ENCODE measurements at regions not wholly inside any gene's neighbourhood (a gene's known extent, or its start where the extent isn't known, plus 50 kb on each side); places are given as distances from the start of the nearest gene placed in this dataset.

GRCh38 chr10:124346831-124347230 is 71.9 kb downstream of the OAT start:
- CTCF ChIA-PET (ENCODE audit: unreplicated experiment), result no interaction called here
- intact Hi-C loops (cut with micrococcal nuclease; ENCODE audit: unreplicated experiment), result no loop called here

DNA sequence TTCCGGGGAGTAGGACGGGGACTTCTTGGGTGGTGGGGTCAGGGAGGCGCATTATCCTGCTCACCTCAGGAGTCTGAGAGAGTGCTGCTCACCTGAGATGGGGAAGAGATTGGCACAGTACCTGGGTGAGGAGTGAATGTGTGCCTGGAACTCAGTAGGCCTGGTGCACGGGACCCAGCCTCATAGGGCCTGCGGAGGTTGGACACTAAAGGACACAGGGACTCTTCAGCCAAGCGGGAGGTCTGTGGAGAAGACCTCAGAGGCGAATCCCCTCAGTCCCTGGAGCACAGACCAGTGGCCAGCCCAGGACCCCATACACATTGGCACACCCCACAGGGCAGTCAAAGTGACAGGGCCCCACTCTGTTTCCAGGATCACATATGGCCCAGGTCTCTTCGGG is 73.2 kb downstream of the OAT start:
- Histone ChIP-seq H3K27ac (ENCODE audit: low read depth, low read length, poor library complexity, severe bottlenecking) (no peak overlapping the region), H3K79me2 (ENCODE audit: insufficient read depth, low read depth, low read length) (no peaks in the 10 kb centered on the region), H3K4me3 (ENCODE audit: low read depth, low read length, poor library complexity, severe bottlenecking) (no peak overlapping the region), H3K4me1 (ENCODE audit: insufficient read depth, low read length, poor library complexity, severe bottlenecking) (no peaks in the 10 kb centered on the region), H4K20me1 (ENCODE audit: insufficient read depth, low read length) (no peaks in the 10 kb centered on the region), H3K9me2 (ENCODE audit: insufficient read depth, low read length) (no peaks in the 10 kb centered on the region), H2AFZ (ENCODE audit: low read length) (no peak overlapping the region), H3K36me3 (ENCODE audit: insufficient read depth, low read length) (no peaks in the 10 kb centered on the region), H3K9me3 (ENCODE audit: low read length) (no peaks in the 10 kb centered on the region), H3K4me2 (ENCODE audit: low read length) (no peak overlapping the region)
- ChIA-PET CTCF (ENCODE audit: unreplicated experiment) (no interaction called here), POLR2A (no interaction called here)
- TF ChIP-seq EZH2phosphoT487 (IDR thresholded peaks at IDR 0.05; ENCODE audit: borderline replicate concordance, low read depth, low read length) (no peak), CTCF (conservative IDR thresholded peaks at IDR 0.05; ENCODE audit: low read length) (no peak)
- intact Hi-C loops (cut with micrococcal nuclease; ENCODE audit: unreplicated experiment), result no loop called here
- no peak for DNase-seq (ENCODE audit: low spot score)
- BruUV-seq (replicated peaks), result no TSS peak

More at GRCh38 chr10:124346831-124347230, 71.9 kb downstream of the OAT start:
- Histone ChIP-seq H3K36me3 (ENCODE audit: insufficient read depth, low read length) (no peaks in the 10 kb centered on the region), H3K4me1 (ENCODE audit: insufficient read depth, low read length, poor library complexity, severe bottlenecking) (no peaks in the 10 kb centered on the region), H4K20me1 (ENCODE audit: insufficient read depth, low read length) (no peaks in the 10 kb centered on the region), H3K79me2 (ENCODE audit: insufficient read depth, low read depth, low read length) (no peaks in the 10 kb centered on the region), H2AFZ (ENCODE audit: low read length) (no peak overlapping the region), H3K4me3 (ENCODE audit: low read depth, low read length, poor library complexity, severe bottlenecking) (no peak overlapping the region), H3K9me3 (ENCODE audit: low read length) (no peaks in the 10 kb centered on the region), H3K9me2 (ENCODE audit: insufficient read depth, low read length) (no peaks in the 10 kb centered on the region), H3K27ac (ENCODE audit: low read depth, low read length, poor library complexity, severe bottlenecking) (no peak overlapping the region), H3K4me2 (ENCODE audit: low read length) (no peak overlapping the region)
- no peak for TF ChIP-seq CTCF (conservative IDR thresholded peaks at IDR 0.05; ENCODE audit: low read length)
- no peak for TF ChIP-seq EZH2phosphoT487 (IDR thresholded peaks at IDR 0.05; ENCODE audit: borderline replicate concordance, low read depth, low read length)
- POLR2A ChIA-PET, result no interaction called here
- DNase-seq (ENCODE audit: low spot score), result no peak
- BruUV-seq (replicated peaks), result no TSS peak

GRCh38 chr10:124344931-124345330 is 73.8 kb downstream of the OAT start:
- no peak overlapping the region for H3K27ac ChIP-seq (ENCODE audit: low read depth, low read length, poor library complexity, severe bottlenecking)
- BruUV-seq (replicated peaks), result no TSS peak
- TF ChIP-seq CTCF (conservative IDR thresholded peaks at IDR 0.05; ENCODE audit: low read length), result no peak
- no peak for TF ChIP-seq EZH2phosphoT487 (IDR thresholded peaks at IDR 0.05; ENCODE audit: borderline replicate concordance, low read depth, low read length)
- intact Hi-C loops (cut with micrococcal nuclease; ENCODE audit: unreplicated experiment), result no loop called here
- H3K4me2 ChIP-seq (ENCODE audit: low read length), result no peak overlapping the region
- H3K79me2 ChIP-seq (ENCODE audit: insufficient read depth, low read depth, low read length), result no peaks in the 10 kb centered on the region
- H3K36me3 ChIP-seq (ENCODE audit: insufficient read depth, low read length), result no peaks in the 10 kb centered on the region
- H4K20me1 ChIP-seq (ENCODE audit: insufficient read depth, low read length), result no peaks in the 10 kb centered on the region
- no peaks in the 10 kb centered on the region for H3K4me1 ChIP-seq (ENCODE audit: insufficient read depth, low read length, poor library complexity, severe bottlenecking)
- H3K9me3 ChIP-seq (ENCODE audit: low read length), result no peaks in the 10 kb centered on the region
- H2AFZ ChIP-seq (ENCODE audit: low read length), result no peak overlapping the region
- DNase-seq (ENCODE audit: low spot score), result no peak
- ChIA-PET CTCF (ENCODE audit: unreplicated experiment) (no interaction called here), POLR2A (no interaction called here)
- H3K9me2 ChIP-seq (ENCODE audit: insufficient read depth, low read length), result no peaks in the 10 kb centered on the region
- no peak overlapping the region for H3K4me3 ChIP-seq (ENCODE audit: low read depth, low read length, poor library complexity, severe bottlenecking)
